ENCODE measurements at regions not wholly inside any gene's neighbourhood (a gene's known extent, or its start where the extent isn't known, plus 50 kb on each side); places are given as distances from the start of the nearest gene placed in this dataset.
"Not testable (repeated sequence)": the region's sequence is repeated elsewhere in the genome, so short reads cannot be mapped to it uniquely, and the experiment has no call there.

DNA sequence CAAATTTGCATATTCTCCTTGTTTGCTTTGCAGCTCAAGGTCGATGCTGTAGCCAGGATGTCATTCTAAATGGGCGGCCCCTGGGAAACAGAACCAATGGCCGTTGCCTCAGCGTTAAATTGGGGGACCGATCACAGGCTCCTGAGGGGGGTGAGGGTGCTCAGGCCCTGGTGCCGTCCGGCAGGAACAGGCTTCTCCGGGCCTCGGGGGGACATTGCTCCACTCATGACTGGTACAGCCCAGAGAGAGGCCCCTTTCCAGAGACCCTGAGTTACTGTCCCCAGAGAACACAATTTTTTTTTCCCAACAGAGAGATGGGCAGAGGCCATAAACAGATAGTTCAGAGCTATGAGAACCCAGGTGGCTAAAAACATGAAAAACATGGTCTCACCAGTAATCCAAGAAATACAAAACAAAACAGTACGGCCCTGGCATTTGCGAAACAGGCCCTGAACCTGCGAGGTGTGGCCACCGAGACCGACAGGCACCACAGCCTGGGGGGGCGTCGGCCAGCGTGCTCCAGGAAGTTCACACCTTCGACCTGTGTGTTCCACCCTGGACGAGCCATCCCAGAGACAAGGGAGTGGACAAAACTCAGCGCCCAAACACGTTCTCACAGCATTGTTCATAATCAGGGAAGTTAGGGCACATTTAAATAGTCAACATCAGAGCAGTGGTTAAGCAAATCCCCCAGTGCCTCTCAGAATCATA is 82.8 kb downstream of the METRNL start:
- H3K36me3 ChIP-seq (ENCODE audit: control insufficient read depth, insufficient read depth, low read length), result no peaks in the 10 kb centered on the region
- H3K27ac ChIP-seq (ENCODE audit: low read depth, low read length), result no peak overlapping the region
- H3K4me3 ChIP-seq (ENCODE audit: low read length), result no peak overlapping the region
- no peak overlapping the region for H3K9ac ChIP-seq (ENCODE audit: low read length)
- H3K4me1 ChIP-seq (ENCODE audit: control insufficient read depth, insufficient read depth, low read length), result no peaks in the 10 kb centered on the region
- no peaks in the 10 kb centered on the region for H3K27me3 ChIP-seq (ENCODE audit: control insufficient read depth, insufficient read depth, low read length)

DNA sequence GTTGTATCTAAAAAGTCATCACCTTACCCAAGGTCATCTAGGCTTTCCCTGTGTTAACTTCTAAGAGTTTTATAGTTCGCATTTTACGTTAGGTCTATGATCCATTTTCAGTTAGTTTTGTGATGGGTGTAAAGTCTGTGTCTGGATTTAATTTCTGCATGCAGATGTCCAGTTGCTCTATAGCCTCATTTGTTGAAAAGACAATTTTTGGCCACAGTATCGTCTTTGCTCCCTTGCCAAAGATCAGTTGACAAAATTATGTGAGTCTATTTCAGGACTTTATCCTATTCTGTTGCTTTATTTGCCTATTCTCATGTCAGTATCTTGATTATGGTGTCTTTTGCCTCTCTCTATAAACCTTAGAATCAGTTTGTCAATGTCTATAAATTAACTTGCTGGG is 85.1 kb downstream of the METRNL start:
- Histone ChIP-seq H3K4me1 (ENCODE audit: control insufficient read depth, insufficient read depth, low read length) (no peaks in the 10 kb centered on the region), H3K36me3 (ENCODE audit: control insufficient read depth, insufficient read depth, low read length) (no peaks in the 10 kb centered on the region), H3K9ac (ENCODE audit: low read length) (no peak overlapping the region)

DNA sequence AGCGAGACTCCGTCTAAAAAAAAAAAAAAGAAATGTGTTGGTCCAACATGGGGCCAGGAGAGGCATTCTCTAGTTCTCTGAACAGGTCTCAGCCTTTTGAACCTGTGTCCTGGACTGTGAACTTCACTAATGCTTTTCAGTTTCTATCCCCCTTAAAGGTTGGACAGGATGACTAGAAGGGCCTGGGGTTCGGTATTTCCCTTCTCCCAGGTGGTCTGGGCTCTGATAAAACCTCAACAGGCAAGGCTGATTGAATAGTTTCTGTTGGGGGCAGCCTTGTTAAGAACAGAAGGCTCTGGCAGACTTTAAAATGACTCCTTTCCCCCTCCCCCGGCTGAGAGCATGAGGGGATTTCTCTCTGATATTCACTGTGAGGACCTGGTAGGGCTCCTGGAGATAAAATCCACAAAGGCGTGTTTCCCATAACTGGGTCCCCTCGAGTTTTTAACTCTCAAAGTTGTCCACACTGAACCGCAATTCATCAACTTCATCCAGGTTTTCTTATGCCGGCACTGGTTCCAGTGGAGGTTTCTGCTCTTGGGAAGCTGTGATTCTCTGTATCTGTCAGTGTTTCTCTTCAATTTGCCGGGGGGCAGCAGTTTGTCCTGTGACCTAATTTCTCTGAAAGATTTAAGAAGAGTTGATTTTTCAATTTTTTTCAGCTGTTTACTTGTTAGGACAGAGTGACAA is 91.3 kb downstream of the METRNL start:
- no peaks in the 10 kb centered on the region for H3K4me1 ChIP-seq (ENCODE audit: control insufficient read depth, insufficient read depth, low read length)
- no peak overlapping the region for H3K9ac ChIP-seq (ENCODE audit: low read length)
- no peak overlapping the region for H3K4me3 ChIP-seq (ENCODE audit: low read length)
- no peaks in the 10 kb centered on the region for H3K36me3 ChIP-seq (ENCODE audit: control insufficient read depth, insufficient read depth, low read length)
- H3K27ac ChIP-seq (ENCODE audit: low read depth, low read length), result no peak overlapping the region
- H3K27me3 ChIP-seq (ENCODE audit: control insufficient read depth, insufficient read depth, low read length), result no peaks in the 10 kb centered on the region

More for the DNA sequence above, 85.1 kb downstream of the METRNL start:
- no peak overlapping the region for H3K4me3 ChIP-seq (ENCODE audit: low read length)
- H3K27me3 ChIP-seq (ENCODE audit: control insufficient read depth, insufficient read depth, low read length), result no peaks in the 10 kb centered on the region
- H3K27ac ChIP-seq (ENCODE audit: low read depth, low read length), result no peak overlapping the region

DNA sequence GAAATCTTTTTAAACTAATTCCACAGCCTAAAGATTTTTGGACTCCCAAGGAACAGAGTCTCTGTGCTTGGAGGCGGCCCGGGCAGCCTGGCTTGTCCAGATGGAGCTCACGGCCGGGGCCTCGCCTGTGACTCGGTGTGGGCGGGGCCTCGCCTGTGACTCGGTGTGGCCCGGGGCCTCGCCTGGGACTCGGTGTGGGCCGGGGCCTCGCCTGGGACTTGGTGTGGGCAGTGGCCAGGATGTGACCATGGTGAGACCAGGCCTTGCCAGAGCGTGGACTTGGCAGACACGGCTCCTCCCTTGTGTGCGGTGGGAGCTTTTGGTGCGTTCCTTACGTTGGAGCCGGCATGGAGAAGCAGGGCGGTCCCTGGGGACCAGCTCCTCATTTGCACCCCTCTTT is 92.3 kb downstream of the METRNL start:
- no peak overlapping the region for H3K4me3 ChIP-seq (ENCODE audit: low read length)
- H3K27ac ChIP-seq (ENCODE audit: low read depth, low read length), result no peak overlapping the region
- H3K27me3 ChIP-seq (ENCODE audit: control insufficient read depth, insufficient read depth, low read length), result no peaks in the 10 kb centered on the region
- H3K36me3 ChIP-seq (ENCODE audit: control insufficient read depth, insufficient read depth, low read length), result no peaks in the 10 kb centered on the region
- no peak overlapping the region for H3K9ac ChIP-seq (ENCODE audit: low read length)
- H3K4me1 ChIP-seq (ENCODE audit: control insufficient read depth, insufficient read depth, low read length), result no peaks in the 10 kb centered on the region

DNA sequence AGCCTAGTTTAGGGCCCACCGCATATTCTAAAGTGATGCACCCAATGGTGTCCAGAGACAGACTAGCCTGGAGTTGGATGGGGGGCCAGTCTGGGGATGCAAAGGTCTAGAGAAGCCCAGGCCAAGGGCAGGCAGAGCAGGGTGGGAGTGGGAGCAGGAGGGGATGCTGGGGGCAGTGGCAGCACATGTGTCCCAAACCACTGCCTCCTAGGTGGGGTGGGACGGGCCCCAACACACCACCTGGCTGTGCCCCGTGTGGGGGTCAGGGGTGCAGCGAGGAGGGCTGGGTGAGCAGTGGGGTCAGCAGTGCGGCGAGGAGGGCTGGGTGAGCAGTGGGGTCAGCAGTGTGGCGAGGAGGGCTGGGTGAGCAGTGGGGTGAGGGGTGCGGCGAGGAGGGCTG is 92.7 kb downstream of the METRNL start:
- H3K27me3 ChIP-seq (ENCODE audit: control insufficient read depth, insufficient read depth, low read length); H3K4me3 ChIP-seq (ENCODE audit: low read length); H3K4me1 ChIP-seq (ENCODE audit: control insufficient read depth, insufficient read depth, low read length); H3K27ac ChIP-seq (ENCODE audit: low read depth, low read length); H3K36me3 ChIP-seq (ENCODE audit: control insufficient read depth, insufficient read depth, low read length); H3K9ac ChIP-seq (ENCODE audit: low read length): not testable (repeated sequence)

DNA sequence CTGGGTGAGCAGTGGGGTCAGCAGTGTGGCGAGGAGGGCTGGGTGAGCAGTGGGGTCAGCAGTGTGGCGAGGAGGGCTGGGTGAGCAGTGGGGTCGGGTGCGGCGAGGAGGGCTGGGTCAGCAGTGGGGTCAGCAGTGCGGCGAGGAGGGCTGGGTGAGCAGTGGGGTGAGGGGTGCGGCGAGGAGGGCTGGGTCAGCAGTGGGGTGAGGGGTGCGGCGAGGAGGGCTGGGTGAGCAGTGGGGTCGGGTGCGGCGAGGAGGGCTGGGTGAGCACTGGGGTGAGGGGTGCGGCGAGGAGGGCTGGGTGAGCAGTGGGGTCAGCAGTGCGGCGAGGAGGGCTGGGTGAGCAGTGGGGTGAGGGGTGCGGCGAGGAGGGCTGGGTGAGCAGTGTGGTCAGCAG is 93.2 kb downstream of the METRNL start:
- not testable (repeated sequence) for H3K27me3 ChIP-seq (ENCODE audit: control insufficient read depth, insufficient read depth, low read length); H3K9ac ChIP-seq (ENCODE audit: low read length); H3K4me3 ChIP-seq (ENCODE audit: low read length)

DNA sequence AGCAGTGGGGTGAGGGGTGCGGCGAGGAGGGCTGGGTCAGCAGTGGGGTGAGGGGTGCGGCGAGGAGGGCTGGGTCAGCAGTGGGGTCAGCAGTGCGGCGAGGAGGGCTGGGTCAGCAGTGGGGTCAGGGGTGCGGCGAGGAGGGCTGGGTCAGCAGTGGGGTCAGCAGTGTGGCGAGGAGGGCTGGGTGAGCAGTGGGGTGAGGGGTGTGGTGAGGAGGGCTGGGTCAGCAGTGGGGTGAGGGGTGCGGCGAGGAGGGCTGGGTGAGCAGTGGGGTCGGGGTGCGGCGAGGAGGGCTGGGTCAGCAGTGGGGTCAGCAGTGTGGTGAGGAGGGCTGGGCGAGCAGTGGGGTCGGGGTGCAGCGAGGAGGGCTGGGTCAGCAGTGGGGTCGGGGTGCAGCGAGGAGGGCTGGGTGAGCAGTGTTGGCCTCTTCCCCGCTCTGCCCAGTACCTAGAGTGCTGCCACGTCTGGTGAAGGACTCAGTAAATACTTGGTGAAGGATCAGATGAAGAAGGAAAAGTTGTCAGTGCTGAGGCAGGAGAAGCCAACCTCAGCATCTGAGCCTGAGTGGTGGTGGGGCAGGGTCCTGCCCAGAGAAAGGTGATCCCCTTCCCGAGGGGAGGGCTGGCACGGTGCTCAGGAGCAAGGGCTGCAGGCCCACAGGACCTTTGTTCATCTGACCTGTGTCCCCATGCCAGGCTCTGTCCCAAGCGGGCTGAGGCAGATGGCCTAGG is 93.9 kb downstream of the METRNL start:
- not testable (repeated sequence) for H3K27ac ChIP-seq (ENCODE audit: low read depth, low read length); H3K9ac ChIP-seq (ENCODE audit: low read length); H3K36me3 ChIP-seq (ENCODE audit: control insufficient read depth, insufficient read depth, low read length); H3K4me3 ChIP-seq (ENCODE audit: low read length); H3K4me1 ChIP-seq (ENCODE audit: control insufficient read depth, insufficient read depth, low read length); H3K27me3 ChIP-seq (ENCODE audit: control insufficient read depth, insufficient read depth, low read length)

More for the DNA sequence above, 93.2 kb downstream of the METRNL start:
- H3K36me3 ChIP-seq (ENCODE audit: control insufficient read depth, insufficient read depth, low read length); H3K4me1 ChIP-seq (ENCODE audit: control insufficient read depth, insufficient read depth, low read length); H3K27ac ChIP-seq (ENCODE audit: low read depth, low read length): not testable (repeated sequence)

DNA sequence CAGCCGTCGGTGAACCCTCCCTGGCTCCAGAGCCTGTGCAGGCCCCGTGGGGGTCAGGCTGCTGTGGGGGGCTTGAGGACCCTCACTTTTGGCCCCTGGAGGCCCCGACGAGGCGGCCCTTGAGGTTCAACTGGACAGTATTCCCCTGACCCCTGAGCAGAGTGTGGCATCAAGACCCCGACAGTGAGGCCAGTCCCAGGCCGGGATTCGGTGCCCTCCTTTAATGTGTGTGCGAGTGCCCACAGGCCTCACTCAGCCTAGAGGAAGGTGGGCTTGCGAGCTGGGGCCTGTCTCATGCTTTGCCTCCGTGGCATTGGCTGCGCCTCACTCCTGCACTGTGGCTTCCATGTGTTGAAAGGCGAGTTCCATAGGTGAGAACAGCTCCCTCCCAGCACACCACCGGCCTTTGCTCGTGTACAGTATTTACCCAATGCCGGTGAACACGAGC is 94.5 kb downstream of the METRNL start:
- H3K4me1 ChIP-seq (ENCODE audit: control insufficient read depth, insufficient read depth, low read length), result no peaks in the 10 kb centered on the region
- no peak overlapping the region for H3K9ac ChIP-seq (ENCODE audit: low read length)
- H3K36me3 ChIP-seq (ENCODE audit: control insufficient read depth, insufficient read depth, low read length), result no peaks in the 10 kb centered on the region
- H3K27ac ChIP-seq (ENCODE audit: low read depth, low read length), result no peak overlapping the region
- H3K27me3 ChIP-seq (ENCODE audit: control insufficient read depth, insufficient read depth, low read length), result no peaks in the 10 kb centered on the region
- H3K4me3 ChIP-seq (ENCODE audit: low read length), result no peak overlapping the region

DNA sequence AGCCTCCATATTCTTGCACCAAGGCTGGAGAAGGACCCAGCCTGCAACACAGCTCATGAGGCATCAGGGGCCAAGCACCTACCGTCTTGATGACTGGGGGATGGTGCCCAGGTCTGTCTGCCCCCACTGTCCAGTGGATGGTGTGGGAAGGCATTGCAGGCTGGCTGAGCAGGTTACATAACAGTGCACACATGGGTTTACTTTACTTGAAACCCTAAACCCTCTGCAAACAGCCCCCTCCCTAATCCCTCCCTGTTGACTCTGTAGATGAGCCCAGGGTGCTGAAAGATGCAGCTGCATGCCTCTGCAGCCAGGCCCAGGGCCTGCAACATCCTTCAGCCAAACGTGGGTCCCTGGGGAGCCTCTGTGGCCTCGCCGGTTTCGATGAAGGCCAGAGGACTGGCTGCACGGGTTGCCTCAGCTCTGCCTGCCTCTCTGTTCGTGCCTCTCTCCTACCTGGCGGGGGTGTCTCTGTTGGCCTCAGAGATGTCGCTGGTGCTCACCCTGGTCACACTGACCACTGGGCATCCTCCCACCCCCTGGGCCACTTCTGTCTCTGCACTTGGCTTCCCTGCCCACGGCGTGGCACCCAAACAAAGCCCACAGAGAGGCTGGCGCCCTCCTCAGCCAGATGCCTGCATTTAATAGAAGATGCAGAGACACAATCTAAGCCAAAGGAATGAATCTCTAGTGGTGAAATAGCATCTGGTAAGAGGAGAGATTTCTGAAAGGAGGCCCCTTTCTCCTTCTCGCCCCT is 95.1 kb downstream of the METRNL start:
- H3K36me3 ChIP-seq (ENCODE audit: control insufficient read depth, insufficient read depth, low read length), result no peaks in the 10 kb centered on the region
- no peak overlapping the region for H3K27ac ChIP-seq (ENCODE audit: low read depth, low read length)
- H3K4me1 ChIP-seq (ENCODE audit: control insufficient read depth, insufficient read depth, low read length), result no peaks in the 10 kb centered on the region
- no peaks in the 10 kb centered on the region for H3K27me3 ChIP-seq (ENCODE audit: control insufficient read depth, insufficient read depth, low read length)
- no peak overlapping the region for H3K9ac ChIP-seq (ENCODE audit: low read length)
- no peak overlapping the region for H3K4me3 ChIP-seq (ENCODE audit: low read length)

DNA sequence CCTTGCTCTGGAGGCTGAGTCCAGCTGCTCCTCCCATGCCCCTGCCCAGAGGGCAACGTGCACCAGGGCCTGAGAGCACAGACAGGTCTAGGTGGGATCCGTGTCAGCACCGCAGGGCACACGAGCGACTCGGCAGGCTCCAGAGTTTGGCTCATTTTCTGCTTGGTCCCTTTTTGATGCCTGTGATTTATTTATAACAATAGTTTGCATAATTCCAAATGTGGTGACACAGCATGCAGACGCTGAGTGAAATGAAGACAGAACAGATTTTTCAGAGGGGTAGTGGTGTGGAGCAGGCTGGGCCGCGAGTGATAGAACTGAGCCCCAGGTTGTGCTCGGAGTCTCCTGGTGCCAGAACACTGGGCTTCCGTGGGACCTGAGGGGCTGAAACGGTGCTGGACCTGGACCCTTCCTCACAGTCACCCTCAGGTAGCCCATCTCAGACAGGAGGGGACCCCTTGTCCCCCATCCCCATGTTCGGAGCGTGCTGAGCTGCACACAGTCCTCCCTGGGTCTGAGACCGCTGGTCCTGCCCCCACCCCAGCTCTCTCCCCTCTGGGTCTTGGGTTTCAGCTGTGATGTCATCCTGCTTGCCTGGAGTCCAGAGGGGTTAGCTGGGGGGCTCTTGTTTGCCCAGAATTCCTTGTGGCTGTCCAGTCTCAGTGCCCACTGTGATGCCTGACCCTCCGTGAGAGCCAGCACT is 95.9 kb downstream of the METRNL start:
- Histone ChIP-seq H3K9ac (ENCODE audit: low read length) (no peak overlapping the region), H3K36me3 (ENCODE audit: control insufficient read depth, insufficient read depth, low read length) (no peaks in the 10 kb centered on the region), H3K4me3 (ENCODE audit: low read length) (no peak overlapping the region), H3K27me3 (ENCODE audit: control insufficient read depth, insufficient read depth, low read length) (no peaks in the 10 kb centered on the region), H3K4me1 (ENCODE audit: control insufficient read depth, insufficient read depth, low read length) (no peaks in the 10 kb centered on the region), H3K27ac (ENCODE audit: low read depth, low read length) (no peak overlapping the region)

DNA sequence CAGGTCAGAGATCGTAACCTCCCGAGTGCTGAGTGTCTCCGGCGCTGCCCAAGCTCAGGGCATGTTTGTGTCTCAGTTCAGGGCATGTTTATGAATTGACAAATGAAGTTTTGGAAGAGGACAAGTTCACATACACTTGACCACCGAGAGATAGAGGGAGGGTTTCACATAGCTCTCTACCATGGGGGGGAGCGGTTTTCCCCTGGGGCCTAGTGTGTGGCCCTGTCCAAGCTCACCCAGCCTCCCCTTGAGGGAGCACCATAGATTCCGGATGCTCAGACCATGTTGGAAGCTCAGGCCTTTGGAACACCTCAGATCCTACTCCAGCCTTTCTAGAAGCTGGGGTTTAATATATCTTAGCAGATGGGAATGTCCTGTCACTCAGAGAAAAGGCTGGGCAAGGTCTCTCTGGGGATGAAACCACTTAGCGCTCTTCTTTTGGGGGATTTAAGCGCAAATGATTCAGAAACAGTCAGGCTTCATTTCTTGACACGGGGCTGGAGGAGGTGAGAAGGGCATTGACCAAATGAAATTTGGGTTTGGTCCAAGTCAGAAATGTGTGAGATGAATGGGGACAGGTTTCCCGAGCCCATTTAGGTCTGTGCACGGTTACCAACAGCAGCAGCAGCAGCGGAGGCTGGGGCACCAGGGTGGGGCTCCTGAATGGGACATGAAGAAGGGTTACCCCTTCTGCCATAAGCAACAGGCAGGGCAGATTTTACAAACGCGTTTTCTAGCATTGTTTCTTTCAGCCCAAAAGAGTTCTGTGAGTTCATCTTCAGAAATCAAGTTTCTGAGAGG is 96.6 kb downstream of the METRNL start:
- no peaks in the 10 kb centered on the region for H3K4me1 ChIP-seq (ENCODE audit: control insufficient read depth, insufficient read depth, low read length)
- H3K9ac ChIP-seq (ENCODE audit: low read length), result no peak overlapping the region
- no peaks in the 10 kb centered on the region for H3K36me3 ChIP-seq (ENCODE audit: control insufficient read depth, insufficient read depth, low read length)
- no peaks in the 10 kb centered on the region for H3K27me3 ChIP-seq (ENCODE audit: control insufficient read depth, insufficient read depth, low read length)
- H3K27ac ChIP-seq (ENCODE audit: low read depth, low read length), result no peak overlapping the region
- H3K4me3 ChIP-seq (ENCODE audit: low read length), result no peak overlapping the region

Measured in rectal smooth muscle tissue (tissue), 1 donor.